Activated CD8-positive, alpha-beta memory T cell treated with anti-CD3 and anti-CD28 coated beads for 48 hours (primary cell): ENCODE measurements at regions not wholly inside any gene's neighbourhood (a gene's known extent, or its start where the extent isn't known, plus 50 kb on each side); places are given as distances from the start of the nearest gene placed in this dataset.
"Not testable (repeated sequence)": the region's sequence is repeated elsewhere in the genome, so short reads cannot be mapped to it uniquely, and the experiment has no call there.

Experiments
- DNase-seq, 3 experiments: peaks; one replicate each; pipeline ENCODE4 v3.0.0-alpha.2; 2020; ENCODE audit warnings: low read depth in 2 of 3, low spot score in 2 of 3

DNA sequence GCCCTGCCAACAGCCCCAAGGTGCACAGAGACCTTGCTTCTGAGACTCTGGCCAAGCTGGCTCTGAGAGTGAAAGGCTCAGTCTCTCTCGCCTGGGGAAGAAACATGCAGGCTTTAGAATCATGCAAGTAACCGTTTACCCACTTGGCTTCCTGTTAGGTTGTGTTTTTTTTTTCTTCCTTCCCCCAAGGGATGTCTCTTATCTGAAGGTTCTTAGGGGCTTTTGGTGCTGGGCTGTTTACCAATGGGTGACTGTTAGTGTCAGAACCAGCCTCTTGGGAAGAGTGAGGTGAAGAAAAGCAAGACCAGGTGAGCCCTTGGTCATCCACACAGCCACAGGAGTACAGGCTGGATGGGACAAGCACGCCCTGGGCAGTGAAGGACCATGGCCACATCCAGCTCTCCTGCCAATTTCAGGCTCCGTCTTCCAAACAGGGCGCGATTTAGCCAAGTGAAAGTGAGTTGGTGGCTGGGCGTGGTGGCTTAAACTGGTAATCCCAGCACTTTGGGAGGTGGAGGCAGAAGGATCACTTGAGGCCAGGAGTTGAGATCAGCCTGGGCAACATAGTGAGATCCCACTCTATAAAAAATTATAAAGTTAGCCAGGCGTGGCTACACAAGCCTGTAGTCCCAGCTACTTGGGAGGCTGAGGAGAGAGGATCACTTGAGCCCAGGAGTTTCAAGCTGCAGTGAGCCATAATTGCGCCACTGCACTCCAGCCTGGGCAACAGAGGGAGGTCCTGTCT lies 76.3 kb upstream of the CUX1 start:
- DNase-seq, result no peak

DNA sequence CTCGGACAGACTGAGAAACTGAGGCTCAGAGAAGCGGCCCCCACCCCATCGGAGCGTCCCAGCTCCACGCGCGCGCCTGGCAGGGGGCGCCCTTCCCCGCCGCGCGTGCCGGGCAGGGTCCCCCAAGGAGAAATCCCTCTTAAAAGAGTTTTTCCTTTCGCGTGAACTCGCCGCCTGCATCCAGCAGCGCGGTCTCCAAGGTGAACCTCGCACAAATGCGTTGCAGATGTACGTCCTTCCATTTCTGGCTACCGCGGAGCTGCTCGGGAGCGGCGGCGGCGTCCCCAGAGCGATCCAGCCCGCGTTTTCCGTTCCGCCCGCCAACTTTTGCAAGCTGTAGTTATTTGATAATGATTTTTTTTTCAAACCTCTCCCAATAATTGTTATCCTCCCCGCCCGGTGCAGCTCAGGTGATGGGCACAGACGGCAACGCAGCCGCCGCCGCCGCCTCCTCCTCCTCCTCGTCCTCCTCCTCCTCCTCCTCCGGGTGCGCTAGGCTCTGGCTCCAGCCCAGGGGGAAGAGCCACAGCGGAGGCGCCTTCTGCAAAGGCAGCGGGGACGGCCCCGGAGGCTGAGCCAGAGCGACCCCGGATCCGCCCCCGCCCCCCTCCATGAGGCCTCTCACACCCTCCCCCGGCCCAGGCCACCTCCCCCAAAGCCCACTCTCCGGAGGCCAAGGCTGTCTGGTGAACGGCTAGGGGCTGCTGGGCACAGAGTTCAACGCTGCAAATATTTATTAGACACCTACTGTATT lies 74.0 kb upstream of the CUX1 start:
- DNase-seq, result peak in 2 of 3 experiments; percentile 27 to 33

DNA sequence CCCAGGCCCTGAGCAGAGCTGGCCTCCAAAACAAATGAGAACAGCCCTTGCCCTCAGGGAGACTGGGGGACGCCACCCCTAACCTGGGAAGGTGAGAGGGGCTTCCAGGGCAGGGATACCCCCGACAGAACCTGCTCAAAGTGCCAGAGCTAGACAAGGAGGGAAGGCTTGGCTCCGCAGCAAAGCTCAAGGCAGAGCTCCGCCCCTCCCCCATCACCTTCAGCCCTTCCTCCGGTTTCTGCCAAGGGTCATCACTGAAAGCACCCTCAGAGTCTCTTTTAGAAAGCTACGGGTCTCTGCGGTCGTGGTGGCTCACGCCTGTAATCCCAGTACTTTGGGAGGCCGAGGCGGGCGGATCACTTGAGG lies 73.4 kb upstream of the CUX1 start:
- DNase-seq, result no peak

DNA sequence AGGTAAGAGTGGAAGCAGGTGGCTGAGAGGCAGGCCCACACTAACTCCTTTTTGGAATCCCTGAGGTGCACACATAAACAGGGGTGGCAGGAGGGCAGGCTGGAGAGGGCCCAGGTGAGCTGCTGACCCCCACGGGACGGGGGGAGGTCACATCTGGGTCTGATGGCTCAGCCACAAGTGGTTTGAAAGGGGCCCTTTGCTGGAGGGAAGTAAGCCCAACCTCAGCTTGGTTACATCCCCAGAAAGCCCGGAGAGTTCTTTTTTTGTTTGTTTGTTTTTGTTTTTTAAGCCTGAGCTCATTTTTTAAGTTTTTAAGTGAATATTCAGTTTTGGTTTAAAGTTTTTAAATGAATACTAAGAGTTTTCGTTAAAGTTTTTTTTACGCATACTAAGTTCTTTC lies 72.8 kb upstream of the CUX1 start:
- DNase-seq, result no peak

DNA sequence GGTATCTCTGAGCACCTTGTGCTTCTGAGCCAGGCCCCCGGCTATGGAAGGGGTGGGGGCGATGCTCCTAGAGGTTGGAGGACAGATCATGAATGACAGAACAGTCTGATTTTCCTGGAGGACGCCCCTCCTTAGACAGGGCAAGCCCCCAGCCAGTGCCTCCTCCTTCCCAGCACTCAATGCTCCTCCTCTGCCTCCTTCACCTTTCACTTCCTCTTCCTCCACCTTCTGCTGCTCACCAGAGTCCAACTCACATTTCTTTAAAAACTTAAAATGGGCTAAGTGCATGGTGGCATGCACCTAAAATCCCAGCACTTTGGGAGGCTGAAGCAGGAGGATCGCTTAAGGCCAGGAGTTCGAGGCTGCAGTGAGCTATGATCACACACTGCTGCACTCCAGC lies 71.1 kb upstream of the CUX1 start:
- DNase-seq, result no peak

DNA sequence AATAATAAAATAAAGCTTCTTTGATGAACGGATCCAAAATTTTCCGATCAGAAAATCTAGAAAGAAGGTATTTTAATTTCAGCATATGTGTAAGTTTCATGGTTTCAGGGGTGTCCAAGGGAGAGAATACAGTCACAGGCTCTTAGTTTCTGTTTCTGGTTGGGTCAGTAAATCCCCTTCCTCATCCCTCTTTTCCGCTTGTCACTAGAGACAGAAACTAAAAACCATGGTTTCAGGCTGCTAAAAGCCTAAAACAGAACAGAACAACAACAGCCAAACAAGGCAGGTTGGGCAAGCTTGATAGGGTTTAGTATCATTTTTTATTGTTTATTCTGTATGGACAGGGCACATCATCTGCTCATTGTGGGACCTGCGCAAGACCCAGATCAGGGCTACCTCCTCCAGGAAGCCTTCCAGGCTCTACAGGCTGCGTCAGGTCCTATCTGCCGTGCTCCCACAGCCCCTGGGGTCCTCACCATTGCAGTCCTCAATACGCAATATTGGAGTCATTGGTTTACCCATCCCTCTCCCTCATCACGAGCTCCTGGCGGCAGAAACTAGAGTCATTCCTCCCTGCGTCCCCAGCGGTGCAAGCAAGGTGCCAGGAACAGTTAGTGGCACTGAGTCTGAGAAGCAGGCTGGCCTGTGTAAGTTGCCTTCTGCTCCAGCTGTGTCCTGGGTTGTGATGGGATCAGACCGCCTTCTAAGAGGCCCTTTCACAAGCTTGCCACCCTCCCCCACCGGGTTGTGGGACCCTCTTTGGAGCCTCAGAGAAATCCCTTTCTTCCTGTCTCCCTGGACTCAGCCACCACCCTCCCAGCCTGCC lies 70.2 kb upstream of the CUX1 start:
- DNase-seq, result no peak

DNA sequence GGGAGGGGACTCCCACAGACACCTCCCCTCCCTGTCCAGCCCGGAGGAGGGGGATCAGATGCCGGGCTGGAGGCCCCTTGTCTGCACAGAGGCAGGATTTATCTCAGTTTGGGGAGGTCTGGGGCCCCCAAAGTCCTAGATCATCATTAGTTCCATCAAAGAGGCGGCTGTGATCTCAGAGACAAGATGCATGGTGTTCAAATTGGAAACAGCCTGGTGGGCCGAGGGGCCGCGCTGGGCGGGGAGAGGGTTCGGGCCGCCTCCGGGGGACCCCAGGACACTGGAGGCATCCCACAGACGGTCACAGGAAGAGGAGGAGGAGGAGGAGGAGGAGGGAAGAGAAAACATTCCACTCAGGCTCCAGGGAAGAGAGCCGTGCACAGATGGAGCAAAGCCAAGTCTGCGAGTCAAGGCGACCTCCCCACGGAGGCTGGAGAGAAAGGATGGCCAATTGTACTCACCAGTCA lies 69.5 kb upstream of the CUX1 start:
- no peak for DNase-seq

DNA sequence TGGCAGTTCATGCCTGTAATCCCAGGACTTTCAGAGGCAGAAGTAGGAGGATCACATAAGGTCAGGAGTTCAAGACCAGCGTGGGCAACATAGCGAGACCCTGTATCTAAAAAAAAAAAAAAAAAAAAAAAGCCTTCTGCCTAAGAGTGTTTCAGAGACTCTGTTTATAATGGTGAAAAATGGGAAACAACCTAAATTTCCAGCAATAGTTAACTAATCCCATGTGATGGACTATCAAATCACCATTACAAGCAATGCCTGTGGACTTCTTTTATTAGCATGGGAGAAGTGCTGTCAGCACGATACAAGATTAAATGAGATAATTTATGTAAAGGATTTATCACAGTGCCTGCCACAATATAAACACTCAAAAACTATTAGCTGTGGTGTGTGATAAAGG lies 67.5 kb upstream of the CUX1 start:
- DNase-seq, result no peak

DNA sequence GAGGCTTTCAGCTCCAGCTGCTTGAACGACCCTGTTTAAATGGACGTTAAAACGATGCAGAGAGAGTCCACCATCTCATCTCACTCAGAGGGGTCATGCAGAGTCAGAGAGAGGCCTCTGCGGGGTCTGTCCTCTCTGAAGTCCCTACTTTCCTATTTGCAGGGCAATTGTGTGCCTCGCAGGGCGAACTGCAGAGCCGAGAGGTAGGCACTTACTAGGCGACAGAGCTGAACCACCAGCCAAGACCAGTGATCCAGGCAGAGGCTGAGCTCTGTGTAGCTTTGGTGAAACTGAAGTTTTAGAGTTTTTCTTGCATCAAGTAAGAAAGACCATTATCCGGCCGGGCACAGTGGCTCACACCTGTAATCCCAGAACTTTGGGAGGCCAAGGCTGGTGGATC lies 64.1 kb upstream of the CUX1 start:
- DNase-seq, result no peak

DNA sequence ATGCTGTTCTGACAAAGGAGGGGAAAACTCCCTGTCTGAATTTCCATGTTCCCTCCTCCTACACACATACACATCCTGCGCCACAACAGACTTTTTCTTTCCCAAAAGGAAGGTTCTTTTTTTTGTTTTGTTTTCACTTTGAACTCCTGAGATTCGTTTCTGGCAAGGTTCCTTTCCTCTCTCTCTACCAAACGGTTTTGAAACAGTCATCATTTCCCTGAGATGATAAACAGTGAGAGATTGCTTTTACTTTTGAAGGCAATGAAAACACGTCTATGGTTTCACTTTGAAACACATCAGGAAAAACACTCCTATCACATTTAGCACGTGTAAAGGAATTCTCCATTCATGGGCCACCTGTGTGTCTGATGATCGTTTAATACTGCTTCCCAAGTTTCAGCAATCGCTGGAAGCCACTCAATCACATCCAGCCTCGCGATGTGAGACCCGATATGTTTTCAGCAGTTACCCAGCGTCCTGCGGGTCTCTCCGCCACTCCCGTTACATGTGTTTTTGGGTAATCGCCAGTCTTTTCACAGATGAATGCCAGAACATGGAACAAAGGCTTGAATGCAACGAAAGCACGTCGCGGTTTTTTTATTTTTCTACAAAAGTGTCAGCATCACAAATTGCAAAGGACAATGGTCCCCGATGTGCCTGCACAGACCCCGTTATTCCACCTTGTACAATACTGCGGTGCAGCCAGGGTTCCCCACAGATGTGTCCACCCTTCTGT lies 62.8 kb upstream of the CUX1 start:
- no peak for DNase-seq

DNA sequence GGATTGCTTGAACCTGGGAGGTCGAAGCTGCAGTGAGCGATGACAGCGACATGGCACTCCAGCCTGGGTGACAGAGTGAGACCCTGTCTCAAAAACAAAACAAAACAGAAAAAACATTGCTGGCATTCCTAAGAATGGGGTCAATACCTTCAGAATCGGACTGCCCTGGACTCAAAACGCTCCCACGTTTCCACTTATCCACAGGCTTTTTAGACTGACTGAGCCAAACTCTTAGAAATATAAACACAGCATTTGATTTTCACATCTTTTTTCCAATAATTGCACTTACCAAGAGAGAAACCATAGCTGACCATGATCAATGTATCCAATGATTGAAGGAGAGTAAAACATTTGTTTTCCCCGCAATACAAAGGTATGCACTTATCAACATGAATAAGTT lies 59.5 kb upstream of the CUX1 start:
- no peak for DNase-seq

DNA sequence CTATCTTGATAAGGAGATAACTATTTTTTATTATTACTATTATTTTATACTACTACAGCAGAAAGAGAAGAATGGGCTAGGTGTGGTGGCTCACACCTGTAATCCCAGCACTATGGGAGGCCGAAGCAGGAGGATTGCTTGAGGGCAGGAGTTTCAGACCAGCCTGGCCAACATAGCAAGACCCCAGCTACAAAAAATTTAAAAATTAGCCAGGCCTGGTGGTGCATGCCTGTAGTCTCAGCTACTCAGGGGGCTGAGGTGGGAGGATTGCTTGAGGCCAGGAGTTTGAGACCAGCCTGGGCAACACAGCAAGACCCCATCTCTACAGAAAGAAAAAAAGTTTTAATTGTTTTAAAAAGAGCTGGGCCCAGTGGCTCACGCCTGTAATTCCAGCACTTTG lies 58.9 kb upstream of the CUX1 start:
- not testable (repeated sequence) for DNase-seq

DNA sequence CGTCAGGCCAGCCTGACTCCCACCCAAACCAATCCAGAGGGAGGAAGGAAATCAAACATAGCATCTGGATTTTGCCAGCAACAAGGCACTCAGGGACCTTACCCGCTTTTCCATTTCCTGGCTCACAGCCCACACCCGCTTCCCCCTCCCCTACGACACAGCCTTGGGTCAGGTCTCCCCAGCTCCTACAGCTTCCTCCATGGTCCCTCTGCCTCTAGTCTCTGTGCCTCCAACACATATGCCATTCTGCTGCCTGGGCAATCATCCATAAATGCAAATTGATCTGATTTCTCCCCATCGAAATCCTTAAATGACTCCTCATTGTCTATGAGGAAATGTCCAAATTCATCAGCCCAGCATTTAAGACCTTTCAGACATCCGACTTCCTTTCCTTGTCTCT lies 53.2 kb upstream of the CUX1 start:
- DNase-seq, result no peak

DNA sequence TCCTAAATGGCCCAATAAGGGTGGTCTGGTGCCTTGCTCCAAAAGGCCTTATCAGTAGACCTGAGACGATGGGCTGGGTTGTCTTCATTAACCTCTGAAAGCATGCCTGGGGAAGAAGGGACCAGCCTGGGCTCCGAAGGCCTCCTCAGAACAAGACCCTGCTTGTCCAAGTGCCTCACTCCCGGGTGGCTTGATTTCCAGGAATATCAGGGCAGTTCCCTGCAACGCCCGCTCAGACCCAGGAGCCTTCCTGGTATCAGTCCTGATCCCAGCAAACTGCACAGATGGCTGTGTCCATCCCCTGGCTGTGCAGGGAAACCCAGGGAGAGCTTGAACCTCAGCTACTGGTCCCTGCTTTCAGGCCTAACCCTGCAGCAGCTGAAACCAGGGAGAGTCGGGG lies 49.9 kb upstream of the CUX1 start:
- DNase-seq, result no peak
